ENCODE measurements at regions not wholly inside any gene's neighbourhood (a gene's known extent, or its start where the extent isn't known, plus 50 kb on each side); places are given as distances from the start of the nearest gene placed in this dataset.
"Not testable (repeated sequence)": the region's sequence is repeated elsewhere in the genome, so short reads cannot be mapped to it uniquely, and the experiment has no call there.

- H3K27ac ChIP-seq (ENCODE audit: poor library complexity, severe bottlenecking): no peak overlapping the region
- H3K9me3 ChIP-seq (ENCODE audit: severe bottlenecking): no peaks in the 10 kb centered on the region
- TF ChIP-seq CTCF (IDR thresholded peaks at IDR 0.05; ENCODE audit: poor library complexity, severe bottlenecking): no peak
- ATAC-seq (ENCODE audit: low read depth) (no peak), DNase-seq (ENCODE audit: low spot score) (no peak)
- H3K4me3 ChIP-seq (ENCODE audit: severe bottlenecking): no peak overlapping the region
- H3K36me3 ChIP-seq (ENCODE audit: low read depth): no peaks in the 10 kb centered on the region
- H3K4me1 ChIP-seq (ENCODE audit: insufficient read depth, poor library complexity, severe bottlenecking): peaks cover 3% of the 10 kb centered on the region
- H3K27me3 ChIP-seq (ENCODE audit: insufficient read depth, poor library complexity, severe bottlenecking): no peaks in the 10 kb centered on the region
Measured at GRCh38 chr14:101630056-101630965, 69.0 kb downstream of the DIO3 start.

GRCh38 chr14:101631199-101631598 lies 69.9 kb downstream of the DIO3 start:
- no peak for ATAC-seq (ENCODE audit: low read depth)

GRCh38 chr14:101631970-101632369 lies 70.7 kb downstream of the DIO3 start:
- not testable (repeated sequence) for ATAC-seq (ENCODE audit: low read depth); H3K27me3 ChIP-seq (ENCODE audit: insufficient read depth, poor library complexity, severe bottlenecking)

More at GRCh38 chr14:101631199-101631598, 69.9 kb downstream of the DIO3 start:
- peaks cover 3% of the 10 kb centered on the region for H3K4me1 ChIP-seq (ENCODE audit: insufficient read depth, poor library complexity, severe bottlenecking)
- no peak overlapping the region for H3K4me3 ChIP-seq (ENCODE audit: severe bottlenecking)
- H3K27ac ChIP-seq (ENCODE audit: poor library complexity, severe bottlenecking): no peak overlapping the region
- no peaks in the 10 kb centered on the region for H3K27me3 ChIP-seq (ENCODE audit: insufficient read depth, poor library complexity, severe bottlenecking)
- no peak for DNase-seq (ENCODE audit: low spot score)
- no peaks in the 10 kb centered on the region for H3K9me3 ChIP-seq (ENCODE audit: severe bottlenecking)
- H3K36me3 ChIP-seq (ENCODE audit: low read depth): no peaks in the 10 kb centered on the region
- TF ChIP-seq CTCF (IDR thresholded peaks at IDR 0.05; ENCODE audit: poor library complexity, severe bottlenecking): no peak

GRCh38 chr14:101632520-101632919 lies 71.2 kb downstream of the DIO3 start:
- peaks cover 3% of the 10 kb centered on the region for H3K4me1 ChIP-seq (ENCODE audit: insufficient read depth, poor library complexity, severe bottlenecking)
- TF ChIP-seq CTCF (IDR thresholded peaks at IDR 0.05; ENCODE audit: poor library complexity, severe bottlenecking): no peak
- H3K36me3 ChIP-seq (ENCODE audit: low read depth): no peaks in the 10 kb centered on the region
- no peak overlapping the region for H3K4me3 ChIP-seq (ENCODE audit: severe bottlenecking)
- ATAC-seq (ENCODE audit: low read depth) (no peak), DNase-seq (ENCODE audit: low spot score) (no peak)
- no peaks in the 10 kb centered on the region for H3K27me3 ChIP-seq (ENCODE audit: insufficient read depth, poor library complexity, severe bottlenecking)
- H3K9me3 ChIP-seq (ENCODE audit: severe bottlenecking): no peaks in the 10 kb centered on the region
- H3K27ac ChIP-seq (ENCODE audit: poor library complexity, severe bottlenecking): no peak overlapping the region

More at GRCh38 chr14:101631970-101632369, 70.7 kb downstream of the DIO3 start:
- H3K9me3 ChIP-seq (ENCODE audit: severe bottlenecking); DNase-seq (ENCODE audit: low spot score); H3K36me3 ChIP-seq (ENCODE audit: low read depth); H3K4me1 ChIP-seq (ENCODE audit: insufficient read depth, poor library complexity, severe bottlenecking); H3K4me3 ChIP-seq (ENCODE audit: severe bottlenecking); H3K27ac ChIP-seq (ENCODE audit: poor library complexity, severe bottlenecking): not testable (repeated sequence)

GRCh38 chr14:101633276-101633675 lies 72.0 kb downstream of the DIO3 start:
- TF ChIP-seq CTCF (IDR thresholded peaks at IDR 0.05; ENCODE audit: poor library complexity, severe bottlenecking): no peak
- Histone ChIP-seq H3K9me3 (ENCODE audit: severe bottlenecking) (no peaks in the 10 kb centered on the region), H3K4me3 (ENCODE audit: severe bottlenecking) (no peak overlapping the region), H3K27me3 (ENCODE audit: insufficient read depth, poor library complexity, severe bottlenecking) (peaks cover 4% of the 10 kb centered on the region), H3K27ac (ENCODE audit: poor library complexity, severe bottlenecking) (no peak overlapping the region), H3K4me1 (ENCODE audit: insufficient read depth, poor library complexity, severe bottlenecking) (peaks cover under 1% of the 10 kb centered on the region), H3K36me3 (ENCODE audit: low read depth) (no peaks in the 10 kb centered on the region)
- no peak for ATAC-seq (ENCODE audit: low read depth)
- DNase-seq (ENCODE audit: low spot score): no peak

Measured in RWPE2 (cell line).